GM19324 (cell line): ENCODE measurements at regions not wholly inside any gene's neighbourhood (a gene's known extent, or its start where the extent isn't known, plus 50 kb on each side); places are given as distances from the start of the nearest gene placed in this dataset.
"Not testable (repeated sequence)": the region's sequence is repeated elsewhere in the genome, so short reads cannot be mapped to it uniquely, and the experiment has no call there.

Source experiments
- ATAC-seq: cut with Tn5 transposase; IDR thresholded peaks from one replicate; pipeline ENCODE4 v1.9.1; 2021; ENCODE audit warnings: mild to moderate bottlenecking, moderate library complexity; ENCODE audit not compliant: unreplicated experiment, low FRiP score

GRCh38 chr5:92760550-92760949 lies 820.5 kb downstream of the NR2F1-AS1 start:
- ATAC-seq: no peak

GRCh38 chr5:92758552-92758951 lies 822.5 kb downstream of the NR2F1-AS1 start:
- ATAC-seq: no peak

DNA sequence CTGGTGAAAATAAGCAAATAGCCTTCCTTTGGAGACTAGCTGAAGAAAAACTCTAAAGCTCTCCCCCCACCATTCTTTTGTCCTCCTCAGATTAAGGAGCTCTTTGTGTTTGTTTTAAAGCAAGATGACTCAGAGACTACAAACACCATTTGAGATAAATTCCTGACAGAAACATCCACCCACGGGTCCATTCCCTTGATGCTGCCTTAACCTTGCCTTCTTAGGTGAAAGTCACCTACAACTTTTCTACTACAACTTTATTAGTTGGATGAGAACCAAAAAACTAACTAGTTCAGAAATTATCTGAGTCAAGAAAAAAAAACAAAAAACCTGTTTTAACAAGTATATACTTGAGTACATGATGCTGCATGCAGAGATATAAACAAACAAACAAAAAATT lies 831.1 kb downstream of the NR2F1-AS1 start:
- no peak for ATAC-seq

- no peak for ATAC-seq
Measured at GRCh38 chr5:92748072-92748676, 832.8 kb downstream of the NR2F1-AS1 start.

DNA sequence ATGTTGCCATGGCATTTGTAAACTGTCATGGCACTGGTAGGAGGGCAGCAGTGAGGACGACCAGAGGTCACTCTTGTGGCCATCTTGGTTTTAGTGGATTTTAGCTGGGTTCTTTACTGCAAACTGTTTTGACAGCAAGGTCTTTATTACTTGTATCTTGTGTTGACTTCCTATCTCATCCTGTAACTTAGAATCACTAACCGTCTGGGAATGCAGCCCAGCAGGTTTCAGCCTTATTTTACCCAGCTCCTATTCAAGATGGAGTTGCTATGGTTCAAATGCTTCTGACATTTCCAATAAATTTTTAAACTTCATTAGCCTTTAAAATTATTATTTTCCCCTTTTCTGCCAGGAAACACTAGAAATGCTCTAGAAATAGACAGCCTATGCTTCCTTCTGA lies 839.1 kb downstream of the NR2F1-AS1 start:
- ATAC-seq: no peak

DNA sequence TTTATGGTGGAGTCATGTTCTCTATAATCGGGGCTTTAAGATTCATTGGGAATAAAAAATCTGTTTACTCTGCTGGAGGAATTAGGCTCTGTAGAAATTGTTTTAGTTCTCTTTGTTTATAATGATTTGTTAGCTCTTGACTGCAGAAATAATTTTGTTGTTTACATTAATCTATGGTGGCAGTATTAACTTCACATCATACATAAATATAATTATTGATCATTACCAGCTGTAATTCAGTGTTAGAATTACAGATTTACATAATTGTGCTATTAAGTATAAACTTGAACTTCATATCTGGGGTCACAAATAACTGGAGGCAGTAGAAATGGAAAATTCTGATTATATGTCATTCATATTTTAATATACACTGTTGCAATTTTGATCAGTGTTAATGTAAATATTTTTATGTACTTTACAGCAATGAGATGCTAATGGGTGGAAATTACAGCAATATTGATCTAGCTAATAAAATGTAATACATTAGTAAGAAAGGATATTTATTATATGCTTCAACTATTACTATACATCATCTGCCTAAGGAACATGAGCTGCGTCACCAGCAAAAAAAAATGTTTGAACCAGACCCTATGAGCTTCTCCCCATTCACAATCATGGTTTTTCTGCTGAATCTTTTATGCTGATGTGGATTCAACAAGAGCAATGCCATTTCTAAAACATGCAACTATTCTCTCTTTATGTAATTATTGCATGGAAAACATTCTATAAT lies 846.6 kb downstream of the NR2F1-AS1 start:
- ATAC-seq: no peak

- no peak for ATAC-seq
Measured at GRCh38 chr5:92730486-92730885, 850.5 kb downstream of the NR2F1-AS1 start.

DNA sequence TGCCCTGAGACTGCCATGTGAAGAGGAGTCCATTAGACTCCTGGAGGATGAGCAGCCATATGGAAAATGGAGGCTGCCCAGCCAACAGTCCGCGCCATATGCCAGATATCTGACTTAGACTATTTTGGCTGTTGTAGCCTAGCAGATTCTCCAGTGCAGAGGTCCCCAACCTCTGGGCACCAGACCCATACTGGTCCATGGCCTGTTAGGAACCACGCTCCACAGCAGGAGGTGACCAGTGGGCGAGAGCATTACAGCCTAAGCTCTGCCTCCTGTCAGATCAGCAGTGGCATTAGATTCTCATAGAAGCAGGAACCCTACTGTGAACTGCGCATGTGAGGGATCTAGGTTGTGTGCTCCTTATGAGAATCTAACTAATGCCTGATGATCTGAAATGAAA lies 851.9 kb downstream of the NR2F1-AS1 start:
- ATAC-seq: no peak

DNA sequence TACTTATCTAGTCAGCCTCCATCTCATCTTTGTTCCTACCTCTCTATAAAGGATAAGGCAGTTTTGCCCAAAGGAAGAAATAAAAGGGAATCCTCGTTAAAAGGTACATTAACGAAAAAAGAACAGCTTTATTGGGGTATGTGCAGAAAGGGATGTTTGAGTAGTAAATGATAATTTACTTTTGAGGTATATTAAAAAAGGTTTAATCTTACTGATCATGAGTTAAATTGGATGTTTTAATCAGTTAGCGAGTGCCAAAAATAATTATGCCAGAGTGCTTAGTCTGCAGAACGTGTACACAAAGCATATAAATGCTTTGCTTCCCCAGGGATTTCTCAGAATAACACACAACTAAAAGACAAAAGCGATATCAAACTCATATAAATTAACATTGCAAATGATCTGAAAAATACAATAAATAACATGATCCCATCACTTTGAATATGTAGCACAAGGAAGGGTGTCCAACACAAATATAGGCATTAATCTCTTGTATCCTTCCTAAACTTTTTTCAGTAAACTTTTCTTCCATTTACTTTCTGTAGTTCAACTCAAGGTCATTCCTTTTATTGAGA lies 865.0 kb downstream of the NR2F1-AS1 start:
- no peak for ATAC-seq

- no peak for ATAC-seq
Measured at GRCh38 chr5:92713826-92714225, 867.2 kb downstream of the NR2F1-AS1 start.

GRCh38 chr5:92713335-92713743 lies 867.7 kb downstream of the NR2F1-AS1 start:
- no peak for ATAC-seq

DNA sequence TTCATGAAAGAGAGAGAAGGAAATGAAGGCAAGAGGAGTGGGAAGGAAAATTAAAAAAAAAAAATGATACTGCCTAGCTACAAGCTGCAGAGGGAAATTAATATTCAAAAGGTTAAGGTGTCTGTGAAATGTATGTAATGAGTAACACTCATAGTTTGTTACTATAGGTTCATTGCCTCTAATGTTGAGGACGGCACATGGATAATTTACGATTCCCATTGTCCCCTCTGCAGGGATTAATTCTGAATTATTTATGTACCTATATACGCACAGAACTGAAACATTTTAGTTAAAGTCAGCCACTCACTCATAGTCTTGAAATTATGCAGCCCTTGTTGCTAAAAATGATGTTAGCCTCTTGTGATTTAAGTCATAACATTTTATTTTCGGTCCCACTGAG lies 869.1 kb downstream of the NR2F1-AS1 start:
- ATAC-seq: no peak

- no peak for ATAC-seq
Measured at GRCh38 chr5:92704590-92704989, 876.4 kb downstream of the NR2F1-AS1 start.

DNA sequence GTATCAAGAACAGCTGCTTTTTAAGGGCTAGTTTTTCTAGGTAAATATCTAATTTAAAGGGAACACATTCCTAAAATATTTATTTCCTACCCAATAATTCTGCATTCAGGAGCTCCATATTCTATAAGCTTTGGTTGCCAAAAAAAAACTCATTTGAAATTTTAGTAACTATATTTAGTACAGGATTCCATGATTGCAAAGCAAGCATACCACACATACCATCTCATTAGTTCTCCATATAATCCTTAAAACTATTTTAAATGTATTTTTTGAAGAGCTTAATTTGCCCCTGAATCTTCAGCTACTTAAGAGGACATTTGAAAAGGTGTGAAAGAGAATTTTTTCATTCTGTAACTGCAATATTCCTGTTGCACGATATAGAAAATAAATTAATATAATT lies 877.0 kb downstream of the NR2F1-AS1 start:
- ATAC-seq: no peak

DNA sequence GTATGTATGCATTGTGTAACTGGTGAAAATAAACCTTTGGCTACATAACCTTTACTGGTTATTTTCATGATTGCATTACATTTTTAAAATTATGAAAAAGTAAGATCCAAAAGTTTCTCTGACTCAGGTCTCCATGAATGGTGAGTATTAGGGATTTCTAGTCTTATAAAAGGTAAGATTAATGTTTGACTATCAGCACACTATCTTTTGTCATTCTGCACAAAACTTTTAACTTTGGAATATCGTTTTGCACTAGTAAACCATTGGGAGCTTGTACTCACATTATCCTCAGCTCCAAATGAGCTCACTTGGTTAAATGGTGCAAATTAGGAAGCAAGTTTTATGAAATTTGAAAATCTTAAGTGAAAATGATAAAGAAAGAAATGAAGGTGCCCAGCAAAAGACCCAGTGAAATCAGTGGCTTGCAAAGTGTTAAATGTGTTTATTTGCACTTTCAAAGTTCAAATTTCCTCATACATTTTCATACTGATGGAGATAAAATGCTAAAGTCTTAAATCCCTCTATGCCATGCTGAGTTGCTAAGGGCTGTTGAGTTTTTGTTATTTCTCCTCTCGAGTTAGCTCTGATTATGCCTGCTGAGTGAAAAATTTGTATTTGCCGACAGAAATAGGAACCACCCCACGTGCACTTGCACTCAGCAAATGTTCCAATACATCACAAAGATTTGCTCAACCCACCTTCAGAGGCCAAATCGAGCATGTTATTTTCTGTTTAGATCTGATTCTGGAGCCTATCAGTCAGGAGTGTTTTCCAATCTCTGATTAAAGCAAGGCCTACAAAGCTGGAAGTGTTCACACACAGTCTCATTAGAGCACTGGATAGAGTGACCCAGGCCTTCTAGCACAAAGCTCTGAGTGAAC lies 885.7 kb downstream of the NR2F1-AS1 start:
- no peak for ATAC-seq

DNA sequence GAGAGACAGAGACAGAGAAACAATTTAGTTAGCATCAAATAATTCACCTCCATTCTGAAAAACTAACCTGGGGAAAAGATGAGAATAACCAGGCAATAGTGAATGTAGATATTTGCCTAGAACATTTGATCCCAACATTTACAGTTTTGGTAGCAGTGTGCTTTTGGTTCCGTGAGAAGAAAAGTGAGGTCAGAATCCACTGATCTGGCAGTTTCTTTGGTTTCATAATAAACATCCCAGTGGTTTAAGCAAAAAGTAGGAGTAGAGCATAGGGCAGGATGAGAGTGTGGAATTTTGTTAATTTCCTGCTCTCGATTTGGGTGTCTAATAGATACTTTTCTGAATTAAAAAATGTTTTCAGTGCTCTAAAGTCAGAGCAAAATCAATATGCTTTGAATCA lies 887.0 kb downstream of the NR2F1-AS1 start:
- no peak for ATAC-seq

DNA sequence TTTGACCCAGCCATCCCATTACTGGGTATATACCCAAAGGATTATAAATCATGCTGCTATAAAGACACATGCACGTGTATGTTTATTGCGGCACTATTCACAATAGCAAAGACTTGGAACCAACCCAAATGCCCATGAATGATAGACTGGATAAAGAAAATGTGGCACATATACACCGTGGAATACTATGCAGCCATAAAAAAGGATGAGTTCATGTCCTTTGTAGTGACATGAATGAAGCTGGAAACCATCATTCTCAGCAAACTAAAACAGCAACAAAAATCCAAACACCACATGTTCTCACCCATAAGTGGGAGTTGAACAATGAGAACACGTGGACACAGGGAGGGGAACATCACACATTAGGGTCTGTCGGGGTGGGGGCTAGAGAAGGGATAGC lies 889.1 kb downstream of the NR2F1-AS1 start:
- not testable (repeated sequence) for ATAC-seq

GRCh38 chr5:92687821-92688722 lies 892.9 kb downstream of the NR2F1-AS1 start:
- no peak for ATAC-seq

DNA sequence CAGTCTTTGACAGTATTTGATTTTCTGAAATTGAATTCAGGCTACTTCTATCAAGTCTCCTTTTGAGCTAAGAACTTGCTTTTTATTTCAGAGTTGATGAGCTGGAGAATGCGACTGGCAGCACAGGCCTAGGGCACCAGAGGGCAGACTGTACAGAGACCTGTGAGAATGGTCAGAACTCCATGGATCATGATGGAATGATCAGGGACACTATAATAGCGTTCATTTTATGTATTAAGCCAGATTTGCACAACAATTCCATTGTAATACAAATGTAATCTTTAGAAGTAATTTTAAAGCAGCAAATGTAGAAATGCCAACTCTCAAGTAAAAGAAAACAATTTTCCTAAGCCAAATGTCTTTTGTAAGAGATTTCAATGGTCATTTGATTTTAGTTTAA lies 902.4 kb downstream of the NR2F1-AS1 start:
- no peak for ATAC-seq
